Colon (tissue), 2 donors: ENCODE measurements at regions not wholly inside any gene's neighbourhood (a gene's known extent, or its start where the extent isn't known, plus 50 kb on each side); places are given as distances from the start of the nearest gene placed in this dataset.

Experiments used
- FAIRE-seq: peaks from 2 replicates; lab custom pipeline; 2012; peaks lifted over from hg19 to GRCh38; lab: Jason Lieb, UNC
- donor health status: control.
- donor health status: control.

DNA sequence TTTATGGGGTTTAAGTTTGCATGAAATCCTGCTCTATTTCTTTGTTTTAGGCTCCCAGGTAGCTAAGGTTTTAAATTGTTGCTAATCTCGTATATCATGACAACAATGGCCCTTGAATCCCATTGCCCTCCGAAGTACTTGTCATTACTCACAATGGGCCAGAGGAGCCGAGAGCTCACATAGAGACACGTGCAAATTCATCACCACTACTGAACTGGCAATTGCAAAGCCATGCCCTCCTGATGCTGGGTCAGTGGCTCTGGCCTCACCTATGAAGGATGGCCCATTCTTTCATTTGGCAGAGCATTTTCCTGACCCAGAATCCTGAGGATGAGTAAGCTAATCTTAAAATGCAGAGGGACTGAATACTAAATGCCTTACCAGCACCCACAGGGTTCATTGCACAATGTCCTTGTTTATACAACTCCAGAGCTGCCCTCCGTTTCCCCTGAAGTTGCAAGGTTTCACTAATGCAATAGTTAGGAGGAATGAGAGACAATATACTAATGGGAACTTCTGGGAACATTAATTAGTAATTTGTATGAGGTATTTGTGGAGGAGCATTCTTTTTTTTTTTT lies 71.6 kb upstream of the GAREM1 start:
- no peak for FAIRE-seq

- FAIRE-seq = no peak
Observed at GRCh38 chr18:32530947-32531651, 60.4 kb upstream of the GAREM1 start.

DNA sequence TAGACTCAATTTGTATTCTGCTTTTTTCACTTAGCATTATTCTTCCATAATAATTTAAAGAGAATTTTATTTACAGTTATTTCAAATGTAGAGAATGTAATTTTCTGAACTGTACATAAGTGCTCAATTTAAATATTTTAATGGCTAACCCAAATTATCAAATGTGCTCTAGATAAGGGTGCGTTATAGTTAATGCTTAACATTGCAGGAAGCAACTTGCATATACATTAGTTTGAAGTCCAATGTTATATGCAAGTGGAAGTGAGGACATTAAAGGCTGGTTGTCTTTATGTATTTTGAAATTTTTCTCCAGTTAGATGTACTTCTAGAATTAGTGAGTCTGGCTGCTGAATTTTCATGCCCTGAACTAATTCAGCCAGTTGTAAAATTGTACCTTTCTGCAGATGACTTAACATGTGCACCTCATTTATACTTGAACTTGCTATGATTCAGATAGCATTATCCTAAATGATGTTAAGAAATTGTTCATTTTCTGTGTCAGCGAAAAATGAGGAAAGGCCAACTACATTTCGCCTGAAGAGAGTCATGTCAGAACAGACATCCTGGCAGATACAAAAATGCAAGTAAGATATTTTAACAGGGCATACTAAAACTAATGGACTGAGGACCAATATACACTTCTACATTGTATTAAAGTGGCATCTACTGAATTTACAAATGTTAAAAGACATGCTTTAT lies 59.2 kb upstream of the GAREM1 start:
- no peak for FAIRE-seq

- no peak for FAIRE-seq
Observed at GRCh38 chr18:32520771-32521170, 50.1 kb upstream of the GAREM1 start.
